PC-9 (cell line): ENCODE measurements at regions not wholly inside any gene's neighbourhood (a gene's known extent, or its start where the extent isn't known, plus 50 kb on each side); places are given as distances from the start of the nearest gene placed in this dataset.

ENCODE experiments used
- BruUV-seq: library from RNA; stranded (reverse); fragments of 400-500 nt; replicated peaks from 2 replicates; lab custom pipeline; 2021; lab: Mats Ljungman, UMichigan
- CTCF ChIA-PET: fragments of 300-600 bp; sonication (Branson Sonifier 250); formaldehyde crosslinking; loops from one replicate; lab custom pipeline; 2022; ENCODE audit warnings: antibody characterized with exemption; lab: Charles Lee
- POLR2A ChIA-PET: fragments of 300-600 bp; sonication (Branson Sonifier 250); formaldehyde crosslinking; loops from one replicate; lab custom pipeline; 2022; ENCODE audit warnings: antibody characterized with exemption; ENCODE audit not compliant: unreplicated experiment; lab: Charles Lee
- DNase-seq, 2 experiments: peaks; one replicate each; pipeline versions ENCODE4 v3.0.0 to v3.0.0-alpha.2; 2015 to 2022; ENCODE audit warnings: mixed read lengths in 1 of 2
- H2AFZ ChIP-seq: fragments of 200-600 bp; sonication (generic); 2 replicates; pipeline ENCODE4 v1.8.1; 2017; ENCODE audit warnings: antibody characterized with exemption
- H3F3A ChIP-seq: fragments of 200-600 bp; sonication (generic); 2 replicates; pipeline ENCODE4 v1.8.1; 2017; ENCODE audit warnings: antibody characterized with exemption, mild to moderate bottlenecking, low read depth; ENCODE audit not compliant: insufficient read depth
- H3K27ac ChIP-seq: fragments of 200-600 bp; sonication (generic); 2 replicates; pipeline ENCODE4 v1.6.1; 2016; ENCODE audit warnings: mixed run types
- H3K27me3 ChIP-seq: fragments of 200-600 bp; sonication (generic); 2 replicates; pipeline ENCODE4 v1.6.1; 2016; ENCODE audit warnings: low read depth, mixed run types; ENCODE audit not compliant: insufficient read depth
- H3K36me3 ChIP-seq: fragments of 200-600 bp; sonication (generic); 2 replicates; pipeline ENCODE4 v1.6.1; 2016; ENCODE audit warnings: low read depth, mixed run types
- H3K4me1 ChIP-seq: fragments of 200-600 bp; sonication (generic); replicated peaks from 2 replicates; pipeline ENCODE4 v1.6.1; 2016; ENCODE audit warnings: mixed run types; ENCODE audit not compliant: insufficient read depth
- H3K4me2 ChIP-seq: fragments of 200-600 bp; sonication (generic); 2 replicates; pipeline ENCODE4 v1.6.1; 2017; ENCODE audit warnings: mixed run types
- H3K4me3 ChIP-seq: fragments of 200-600 bp; sonication (generic); 2 replicates; pipeline ENCODE4 v1.6.1; 2016; ENCODE audit warnings: mixed run types
- H3K79me2 ChIP-seq: fragments of 200-600 bp; sonication (generic); 2 replicates; pipeline ENCODE4 v1.6.1; 2017; ENCODE audit warnings: low read depth, mixed run types
- H3K9me2 ChIP-seq: fragments of 200-600 bp; sonication (generic); 2 replicates; pipeline ENCODE4 v1.8.1; 2017; ENCODE audit warnings: mild to moderate bottlenecking; ENCODE audit not compliant: insufficient read depth
- H3K9me3 ChIP-seq: fragments of 200-600 bp; sonication (generic); 2 replicates; pipeline ENCODE4 v1.8.1; 2016; ENCODE audit warnings: low read depth; ENCODE audit not compliant: insufficient read depth
- H4K20me1 ChIP-seq: fragments of 200-600 bp; sonication (generic); 2 replicates; pipeline ENCODE4 v1.8.1; 2017; ENCODE audit not compliant: insufficient read depth
- CTCF ChIP-seq: fragments of 200-600 bp; sonication (generic); conservative IDR thresholded peaks from 2 replicates; pipeline ENCODE4 v1.6.1; 2017; ENCODE audit warnings: mixed run types, antibody characterized with exemption, mild to moderate bottlenecking, moderate library complexity
- EZH2 ChIP-seq: fragments of 200-600 bp; sonication (generic); IDR thresholded peaks from 2 replicates; pipeline ENCODE4 v1.8.0; 2017; ENCODE audit warnings: antibody characterized with exemption, low read depth
- intact Hi-C: fragments of 100-400 bp; cut with micrococcal nuclease; formaldehyde crosslinking; loops from one replicate; pipeline ENCODE4 v1.10.0; 2022; ENCODE audit not compliant: unreplicated experiment

GRCh38 chr14:26990946-26991345, 393.1 kb upstream of the NOVA1 start:
- BruUV-seq = no TSS peak
- Histone ChIP-seq H3K4me2 (no peak overlapping the region), H2AFZ (no peak overlapping the region), H3K79me2 (no peaks in the 10 kb centered on the region), H4K20me1 (no peaks in the 10 kb centered on the region), H3K27ac (no peak overlapping the region), H3K4me1 (no peaks in the 10 kb centered on the region), H3K9me3 (no peaks in the 10 kb centered on the region), H3F3A (no peaks in the 10 kb centered on the region), H3K4me3 (no peak overlapping the region), H3K27me3 (no peaks in the 10 kb centered on the region), H3K36me3 (no peaks in the 10 kb centered on the region), H3K9me2 (no peaks in the 10 kb centered on the region)
- intact Hi-C loops = no loop called here
- ChIA-PET POLR2A (no interaction called here), CTCF (no interaction called here)
- DNase-seq = no peak
- TF ChIP-seq EZH2 (no peak), CTCF (no peak)

GRCh38 chr14:26992403-26993115, 394.7 kb upstream of the NOVA1 start:
- no peak for DNase-seq
- H2AFZ ChIP-seq = no peak overlapping the region
- H3K36me3 ChIP-seq = no peaks in the 10 kb centered on the region
- H3K4me1 ChIP-seq = no peaks in the 10 kb centered on the region
- no peaks in the 10 kb centered on the region for H3K27me3 ChIP-seq
- no peak overlapping the region for H3K4me3 ChIP-seq
- TF ChIP-seq EZH2 (no peak), CTCF (no peak)
- no peaks in the 10 kb centered on the region for H4K20me1 ChIP-seq
- CTCF ChIA-PET = no interaction called here
- H3F3A ChIP-seq = no peaks in the 10 kb centered on the region
- no peak overlapping the region for H3K4me2 ChIP-seq
- no peaks in the 10 kb centered on the region for H3K79me2 ChIP-seq
- intact Hi-C loops = no loop called here
- H3K27ac ChIP-seq = no peak overlapping the region
- BruUV-seq = no TSS peak
- POLR2A ChIA-PET = no interaction called here
- no peaks in the 10 kb centered on the region for H3K9me3 ChIP-seq
- no peaks in the 10 kb centered on the region for H3K9me2 ChIP-seq

- Histone ChIP-seq H3K27ac (no peak overlapping the region), H2AFZ (no peak overlapping the region), H3K4me1 (no peaks in the 10 kb centered on the region), H3K9me2 (no peaks in the 10 kb centered on the region), H3K4me2 (no peak overlapping the region), H3K79me2 (no peaks in the 10 kb centered on the region), H3K36me3 (no peaks in the 10 kb centered on the region), H3K27me3 (no peaks in the 10 kb centered on the region), H3K4me3 (no peak overlapping the region), H4K20me1 (no peaks in the 10 kb centered on the region), H3K9me3 (no peaks in the 10 kb centered on the region), H3F3A (no peaks in the 10 kb centered on the region)
- ChIA-PET POLR2A (no interaction called here), CTCF (no interaction called here)
- DNase-seq = no peak
- TF ChIP-seq CTCF (no peak), EZH2 (no peak)
- intact Hi-C loops = no loop called here
- no TSS peak for BruUV-seq
Measured at GRCh38 chr14:26993556-26993955, 395.7 kb upstream of the NOVA1 start.
